HG02571 (cell line): ENCODE measurements at regions not wholly inside any gene's neighbourhood (a gene's known extent, or its start where the extent isn't known, plus 50 kb on each side); places are given as distances from the start of the nearest gene placed in this dataset.

Source experiments
- ATAC-seq: cut with Tn5 transposase; IDR thresholded peaks from one replicate; pipeline ENCODE4 v1.9.1; 2021; ENCODE audit warnings: mild to moderate bottlenecking, moderate library complexity; ENCODE audit not compliant: unreplicated experiment

- no peak for ATAC-seq
Measured at GRCh38 chr20:22260506-22260905, 323.9 kb downstream of the FOXA2 start.

- ATAC-seq, result no peak
Measured at GRCh38 chr20:22257912-22258311, 326.5 kb downstream of the FOXA2 start.

- ATAC-seq, result no peak
Measured at GRCh38 chr20:22248051-22248667, 336.2 kb downstream of the FOXA2 start.

GRCh38 chr20:22245139-22245538, 339.2 kb downstream of the FOXA2 start:
- ATAC-seq, result no peak

GRCh38 chr20:22243067-22243466, 341.3 kb downstream of the FOXA2 start:
- ATAC-seq, result no peak

GRCh38 chr20:22241609-22242008, 342.8 kb downstream of the FOXA2 start:
- ATAC-seq, result no peak

- no peak for ATAC-seq
Measured at GRCh38 chr20:22232923-22233322, 351.4 kb downstream of the FOXA2 start.

- ATAC-seq, result no peak
Measured at GRCh38 chr20:22232473-22232872, 351.9 kb downstream of the FOXA2 start.

- no peak for ATAC-seq
Measured at GRCh38 chr20:22226849-22227700, 357.3 kb downstream of the FOXA2 start.

- ATAC-seq, result no peak
Measured at GRCh38 chr20:22223236-22223635, 361.1 kb downstream of the FOXA2 start.

GRCh38 chr20:22217712-22218352, 366.5 kb downstream of the FOXA2 start:
- no peak for ATAC-seq

- no peak for ATAC-seq
Measured at GRCh38 chr20:22216984-22217383, 367.4 kb downstream of the FOXA2 start.

- ATAC-seq, result no peak
Measured at GRCh38 chr20:22214296-22214695, 370.1 kb downstream of the FOXA2 start.

- no peak for ATAC-seq
Measured at GRCh38 chr20:22213271-22213670, 371.1 kb downstream of the FOXA2 start.

GRCh38 chr20:22207280-22207679, 377.1 kb downstream of the FOXA2 start:
- ATAC-seq, result no peak

- ATAC-seq, result no peak
Measured at GRCh38 chr20:22204801-22205200, 379.6 kb downstream of the FOXA2 start.

GRCh38 chr20:22182148-22182547, 402.2 kb downstream of the FOXA2 start:
- no peak for ATAC-seq

GRCh38 chr20:22180244-22180643, 404.1 kb downstream of the FOXA2 start:
- no peak for ATAC-seq

GRCh38 chr20:22160101-22160652, 424.2 kb downstream of the FOXA2 start:
- no peak for ATAC-seq

GRCh38 chr20:22159276-22159675, 425.1 kb downstream of the FOXA2 start:
- no peak for ATAC-seq

- no peak for ATAC-seq
Measured at GRCh38 chr20:22127587-22127986, 422.1 kb downstream of the PAX1 start.
